HG03575 (cell line): ENCODE measurements at regions not wholly inside any gene's neighbourhood (a gene's known extent, or its start where the extent isn't known, plus 50 kb on each side); places are given as distances from the start of the nearest gene placed in this dataset.

ENCODE experiments used
- ATAC-seq: cut with Tn5 transposase; IDR thresholded peaks from one replicate; pipeline ENCODE4 v1.9.1; 2021; ENCODE audit not compliant: unreplicated experiment, insufficient number of reproducible peaks, low FRiP score; ENCODE audit errors: extremely low read depth

GRCh38 chr10:111732166-111732785 is 451.3 kb downstream of the GPAM start:
- no peak for ATAC-seq

GRCh38 chr10:111739125-111739873 is 444.3 kb downstream of the GPAM start:
- no peak for ATAC-seq

GRCh38 chr10:111739874-111740139 is 443.8 kb downstream of the GPAM start:
- ATAC-seq = no peak

- ATAC-seq = no peak
Observed at GRCh38 chr10:111745982-111746381, 437.6 kb downstream of the GPAM start.

- ATAC-seq = no peak
Observed at GRCh38 chr10:111747751-111748150, 435.8 kb downstream of the GPAM start.

GRCh38 chr10:111748184-111748583 is 435.4 kb downstream of the GPAM start:
- no peak for ATAC-seq

- ATAC-seq = no peak
Observed at GRCh38 chr10:111750165-111750849, 433.3 kb downstream of the GPAM start.

GRCh38 chr10:111756217-111757061 is 427.1 kb downstream of the GPAM start:
- ATAC-seq = no peak

- no peak for ATAC-seq
Observed at GRCh38 chr10:111758593-111758992, 425.0 kb downstream of the GPAM start.

GRCh38 chr10:111762114-111762513 is 421.5 kb downstream of the GPAM start:
- no peak for ATAC-seq

- no peak for ATAC-seq
Observed at GRCh38 chr10:111765216-111765615, 418.3 kb downstream of the GPAM start.

- no peak for ATAC-seq
Observed at GRCh38 chr10:111766464-111766863, 417.1 kb downstream of the GPAM start.

GRCh38 chr10:111767661-111768060 is 415.9 kb downstream of the GPAM start:
- no peak for ATAC-seq

GRCh38 chr10:111773950-111774349 is 409.6 kb downstream of the GPAM start:
- ATAC-seq = no peak

GRCh38 chr10:111774486-111774885 is 409.1 kb downstream of the GPAM start:
- no peak for ATAC-seq

- no peak for ATAC-seq
Observed at GRCh38 chr10:111784436-111784835, 399.1 kb downstream of the GPAM start.

- no peak for ATAC-seq
Observed at GRCh38 chr10:111784946-111785465, 398.6 kb downstream of the GPAM start.

- ATAC-seq = no peak
Observed at GRCh38 chr10:111785921-111786320, 397.6 kb downstream of the GPAM start.

- ATAC-seq = no peak
Observed at GRCh38 chr10:111789821-111790220, 393.7 kb downstream of the GPAM start.
